ENCODE measurements at regions not wholly inside any gene's neighbourhood (a gene's known extent, or its start where the extent isn't known, plus 50 kb on each side); places are given as distances from the start of the nearest gene placed in this dataset.

GRCh38 chr11:27246925-27247324, 116.1 kb downstream of the CCDC34 start:
- TF ChIP-seq CTCF (IDR thresholded peaks at IDR 0.05), result no peak
- TF ChIP-seq POLR2A (IDR thresholded peaks at IDR 0.05), result no peak
